GM10248 (cell line): ENCODE measurements at regions not wholly inside any gene's neighbourhood (a gene's known extent, or its start where the extent isn't known, plus 50 kb on each side); places are given as distances from the start of the nearest gene placed in this dataset.

ENCODE experiments used
- CTCF ChIA-PET: fragments of 300-600 bp; sonication (Branson Sonifier 250); formaldehyde crosslinking; extraction: SDS; loops from one replicate; lab custom pipeline; 2021; ENCODE audit warnings: antibody characterized with exemption; lab: Yijun Ruan, JAX
- POLR2A ChIA-PET: fragments of 350-650 bp; sonication (Branson Sonifier 250); formaldehyde crosslinking; extraction: SDS; loops from one replicate; lab custom pipeline; 2020; ENCODE audit warnings: antibody characterized with exemption; lab: Yijun Ruan, JAX
- DNase-seq: peaks from one replicate; pipeline ENCODE4 v3.0.0; 2012; ENCODE audit errors: extremely low spot score
- CTCF ChIP-seq: IDR thresholded peaks from 2 replicates; pipeline ENCODE4 v1.5.1; 2012; ENCODE audit warnings: mild to moderate bottlenecking, low read depth; ENCODE audit errors: extremely low read depth, missing control alignments, control extremely low read depth

DNA sequence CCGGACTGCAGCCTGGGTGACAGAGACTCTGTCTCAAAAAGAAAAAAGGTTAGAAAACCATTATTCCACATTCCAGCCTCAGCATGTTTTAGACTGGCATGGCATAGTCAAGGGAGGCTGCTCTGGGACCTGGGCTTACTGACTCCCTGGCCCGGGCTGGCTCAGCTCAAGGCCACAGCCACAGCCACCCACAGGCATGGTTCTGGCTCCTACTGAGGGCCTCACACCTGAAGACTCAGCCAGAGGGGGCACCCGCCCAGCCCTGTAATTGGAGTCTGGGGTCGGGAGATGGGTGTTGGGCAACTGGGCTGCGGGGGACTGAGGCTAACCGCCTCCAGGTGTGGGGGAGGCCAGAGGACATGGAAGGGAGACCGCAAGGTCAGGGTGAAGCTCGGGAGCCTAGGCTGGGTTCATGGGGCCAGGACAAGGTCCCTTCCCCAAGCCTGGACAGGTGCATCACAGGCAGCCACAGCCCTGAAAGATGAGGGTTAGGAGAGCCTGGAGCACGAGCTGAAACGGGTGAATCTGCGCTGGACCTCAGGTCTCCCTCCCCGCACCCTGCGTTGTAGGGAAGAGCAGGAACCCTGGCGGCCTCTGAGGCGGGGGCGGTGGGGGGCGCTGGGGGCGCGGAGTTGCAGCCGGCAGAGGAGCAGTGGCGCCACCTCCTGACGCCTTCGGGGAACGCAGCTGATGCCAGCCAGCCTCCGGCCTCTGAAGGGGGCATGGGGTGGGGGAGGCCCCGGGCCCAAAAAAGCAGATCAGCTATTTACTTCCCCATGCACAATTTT lies 67.7 kb upstream of the SRSF6 start:
- no peak for DNase-seq
- ChIA-PET CTCF (interaction anchor here (0.8 kb wide), 1 partner anchor 10 kb away, joined by 3 read pairs; no protein-coding TSS in a partner anchor), POLR2A (interaction anchor here (0.5 kb wide), 1 partner anchor 1332 kb away, joined by 5 read pairs; no protein-coding TSS in a partner anchor)

GRCh38 chr20:43389211-43389610 lies 68.5 kb upstream of the SRSF6 start:
- no peak for DNase-seq
- ChIA-PET POLR2A (no interaction called here), CTCF (no interaction called here)
- no peak for TF ChIP-seq CTCF

More for the DNA sequence above, 67.7 kb upstream of the SRSF6 start:
- peak; percentile 11 for TF ChIP-seq CTCF

DNA sequence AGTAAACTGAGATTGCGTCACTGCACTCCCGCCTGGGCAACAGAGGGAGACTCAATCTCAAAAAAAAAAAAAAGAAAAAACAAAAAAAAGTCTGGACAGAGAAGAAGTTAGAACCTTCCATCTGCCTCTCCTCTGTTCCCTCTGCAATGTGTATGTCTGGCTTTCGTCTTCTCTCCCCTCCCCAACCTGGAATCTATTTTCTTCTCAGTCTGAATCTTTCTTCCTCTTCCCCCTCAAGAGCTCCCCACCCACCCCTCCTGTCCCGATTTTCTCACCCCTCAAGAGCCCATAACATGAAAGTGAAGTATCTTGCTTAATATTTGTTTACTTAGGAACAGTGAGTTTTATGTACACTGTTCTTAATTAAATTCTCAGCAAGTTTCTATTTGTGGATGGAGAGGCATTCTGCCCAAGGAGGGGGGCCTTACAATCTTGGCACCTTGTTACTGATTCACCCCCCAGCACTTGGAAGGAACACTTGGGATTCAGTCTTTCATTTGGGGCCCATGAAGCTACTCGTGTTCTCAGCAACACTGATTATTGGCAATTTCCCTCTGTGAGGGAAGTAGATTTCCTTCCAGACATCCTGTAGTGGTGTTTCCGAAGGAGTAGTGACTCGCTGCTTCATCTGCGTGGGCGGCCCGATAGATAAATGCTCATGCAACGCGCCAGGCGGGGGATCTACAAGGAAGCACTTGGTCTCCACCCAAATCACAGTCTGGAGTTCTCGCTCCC lies 69.3 kb upstream of the SRSF6 start:
- no peak for TF ChIP-seq CTCF
- ChIA-PET CTCF (no interaction called here), POLR2A (no interaction called here)
- DNase-seq: no peak

DNA sequence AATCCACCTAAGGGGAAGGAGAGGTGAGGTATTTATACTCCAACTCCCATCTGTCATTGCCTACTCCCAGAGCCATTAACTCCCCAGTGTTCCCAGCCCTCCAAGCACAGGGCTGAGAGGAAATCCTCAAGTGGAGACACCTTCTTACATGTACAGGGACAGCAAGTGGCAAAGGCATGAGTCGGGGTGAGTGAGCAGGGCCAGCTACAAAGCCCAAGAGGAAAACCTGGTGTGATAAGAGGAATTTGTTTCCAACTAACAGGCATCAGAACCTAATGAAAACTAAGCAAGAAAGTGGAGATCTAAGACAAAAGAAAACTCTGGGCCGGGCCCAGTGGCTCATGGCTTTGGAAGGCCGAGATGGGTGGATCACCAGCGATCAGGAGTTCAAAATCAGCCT lies 70.0 kb upstream of the SRSF6 start:
- ChIA-PET POLR2A (no interaction called here), CTCF (no interaction called here)
- no peak for DNase-seq
- TF ChIP-seq CTCF: no peak

DNA sequence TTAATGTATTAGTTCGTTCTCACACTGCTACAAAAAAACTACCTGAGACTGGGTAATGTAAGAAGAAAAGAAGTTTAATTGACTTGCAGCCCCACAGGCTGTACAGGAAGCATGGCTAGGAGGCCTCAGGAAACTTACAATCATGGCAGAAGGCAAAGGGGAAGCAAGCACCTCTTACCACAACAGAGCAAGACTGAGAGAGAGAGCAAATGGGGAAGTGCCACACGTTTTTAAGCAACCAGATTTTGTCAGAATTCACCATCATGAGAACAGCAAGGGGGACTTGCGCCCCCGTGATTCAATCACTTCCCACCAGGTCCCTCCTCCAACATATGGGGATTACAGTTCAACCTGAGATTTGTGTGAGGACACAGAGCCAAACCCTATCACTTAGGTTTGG lies 70.8 kb upstream of the SRSF6 start:
- DNase-seq: no peak
- POLR2A ChIA-PET: no interaction called here

GRCh38 chr20:43385914-43386313 lies 71.8 kb upstream of the SRSF6 start:
- POLR2A ChIA-PET: no interaction called here

More for the DNA sequence above, 70.8 kb upstream of the SRSF6 start:
- CTCF ChIA-PET: interaction anchor here (1.0 kb wide), 1 partner anchor 10 kb away, joined by 3 read pairs; no protein-coding TSS in a partner anchor
- no peak for TF ChIP-seq CTCF

More at GRCh38 chr20:43385914-43386313, 71.8 kb upstream of the SRSF6 start:
- TF ChIP-seq CTCF: no peak
- no peak for DNase-seq
- CTCF ChIA-PET: interaction anchor here (1.0 kb wide), 1 partner anchor 9 kb away, joined by 3 read pairs; no protein-coding TSS in a partner anchor
